GM23338 (cell line): ENCODE measurements at regions not wholly inside any gene's neighbourhood (a gene's known extent, or its start where the extent isn't known, plus 50 kb on each side); places are given as distances from the start of the nearest gene placed in this dataset.

ENCODE experiments used
- CREB1 ChIP-seq: fragments of 250-450 bp; sonication (Bioruptor Pico); IDR thresholded peaks from 2 replicates; pipeline ENCODE4 v1.5.0; 2020; ENCODE audit warnings: low read depth, mild to moderate bottlenecking, moderate library complexity
- EZH2 ChIP-seq: fragments of 200-600 bp; sonication (generic); IDR thresholded peaks from one replicate; pipeline ENCODE4 v1.8.0; 2017; ENCODE audit warnings: antibody characterized with exemption, mild to moderate bottlenecking, low read depth; ENCODE audit not compliant: unreplicated experiment
- JUNB ChIP-seq: IDR thresholded peaks from one replicate; pipeline ENCODE4 v1.6.1; 2016; ENCODE audit warnings: antibody characterized with exemption; ENCODE audit not compliant: unreplicated experiment
- NANOG ChIP-seq: IDR thresholded peaks from 2 replicates; pipeline ENCODE4 v1.6.1; 2016; ENCODE audit warnings: antibody characterized with exemption, borderline replicate concordance
- POLR2AphosphoS5 ChIP-seq: IDR thresholded peaks from 2 replicates; pipeline ENCODE4 v1.6.1; 2016; ENCODE audit warnings: antibody characterized with exemption, low read depth
- STAT1 ChIP-seq: IDR thresholded peaks from one replicate; pipeline ENCODE4 v1.6.1; 2016; ENCODE audit warnings: antibody characterized with exemption; ENCODE audit not compliant: unreplicated experiment
- TF ChIP-seq, protein P1 (sequence below): fragments of 250-450 bp; sonication (Bioruptor Pico); IDR thresholded peaks from 2 replicates; pipeline ENCODE4 v1.5.0; 2020; ENCODE audit warnings: mild to moderate bottlenecking, moderate library complexity
- TF ChIP-seq, protein P2 (sequence below), 2 experiments: fragments of 200-600 bp in 1 of 2; sonication (generic) in 1 of 2; conservative IDR thresholded peaks; 2 replicates each; pipeline versions ENCODE4 v1.5.1 to v1.6.1; 2016 to 2017; ENCODE audit warnings: antibody characterized with exemption in 2 of 2, low read depth in 2 of 2, mild to moderate bottlenecking in 2 of 2, moderate library complexity in 1 of 2

- TF ChIP-seq, protein P1, sequence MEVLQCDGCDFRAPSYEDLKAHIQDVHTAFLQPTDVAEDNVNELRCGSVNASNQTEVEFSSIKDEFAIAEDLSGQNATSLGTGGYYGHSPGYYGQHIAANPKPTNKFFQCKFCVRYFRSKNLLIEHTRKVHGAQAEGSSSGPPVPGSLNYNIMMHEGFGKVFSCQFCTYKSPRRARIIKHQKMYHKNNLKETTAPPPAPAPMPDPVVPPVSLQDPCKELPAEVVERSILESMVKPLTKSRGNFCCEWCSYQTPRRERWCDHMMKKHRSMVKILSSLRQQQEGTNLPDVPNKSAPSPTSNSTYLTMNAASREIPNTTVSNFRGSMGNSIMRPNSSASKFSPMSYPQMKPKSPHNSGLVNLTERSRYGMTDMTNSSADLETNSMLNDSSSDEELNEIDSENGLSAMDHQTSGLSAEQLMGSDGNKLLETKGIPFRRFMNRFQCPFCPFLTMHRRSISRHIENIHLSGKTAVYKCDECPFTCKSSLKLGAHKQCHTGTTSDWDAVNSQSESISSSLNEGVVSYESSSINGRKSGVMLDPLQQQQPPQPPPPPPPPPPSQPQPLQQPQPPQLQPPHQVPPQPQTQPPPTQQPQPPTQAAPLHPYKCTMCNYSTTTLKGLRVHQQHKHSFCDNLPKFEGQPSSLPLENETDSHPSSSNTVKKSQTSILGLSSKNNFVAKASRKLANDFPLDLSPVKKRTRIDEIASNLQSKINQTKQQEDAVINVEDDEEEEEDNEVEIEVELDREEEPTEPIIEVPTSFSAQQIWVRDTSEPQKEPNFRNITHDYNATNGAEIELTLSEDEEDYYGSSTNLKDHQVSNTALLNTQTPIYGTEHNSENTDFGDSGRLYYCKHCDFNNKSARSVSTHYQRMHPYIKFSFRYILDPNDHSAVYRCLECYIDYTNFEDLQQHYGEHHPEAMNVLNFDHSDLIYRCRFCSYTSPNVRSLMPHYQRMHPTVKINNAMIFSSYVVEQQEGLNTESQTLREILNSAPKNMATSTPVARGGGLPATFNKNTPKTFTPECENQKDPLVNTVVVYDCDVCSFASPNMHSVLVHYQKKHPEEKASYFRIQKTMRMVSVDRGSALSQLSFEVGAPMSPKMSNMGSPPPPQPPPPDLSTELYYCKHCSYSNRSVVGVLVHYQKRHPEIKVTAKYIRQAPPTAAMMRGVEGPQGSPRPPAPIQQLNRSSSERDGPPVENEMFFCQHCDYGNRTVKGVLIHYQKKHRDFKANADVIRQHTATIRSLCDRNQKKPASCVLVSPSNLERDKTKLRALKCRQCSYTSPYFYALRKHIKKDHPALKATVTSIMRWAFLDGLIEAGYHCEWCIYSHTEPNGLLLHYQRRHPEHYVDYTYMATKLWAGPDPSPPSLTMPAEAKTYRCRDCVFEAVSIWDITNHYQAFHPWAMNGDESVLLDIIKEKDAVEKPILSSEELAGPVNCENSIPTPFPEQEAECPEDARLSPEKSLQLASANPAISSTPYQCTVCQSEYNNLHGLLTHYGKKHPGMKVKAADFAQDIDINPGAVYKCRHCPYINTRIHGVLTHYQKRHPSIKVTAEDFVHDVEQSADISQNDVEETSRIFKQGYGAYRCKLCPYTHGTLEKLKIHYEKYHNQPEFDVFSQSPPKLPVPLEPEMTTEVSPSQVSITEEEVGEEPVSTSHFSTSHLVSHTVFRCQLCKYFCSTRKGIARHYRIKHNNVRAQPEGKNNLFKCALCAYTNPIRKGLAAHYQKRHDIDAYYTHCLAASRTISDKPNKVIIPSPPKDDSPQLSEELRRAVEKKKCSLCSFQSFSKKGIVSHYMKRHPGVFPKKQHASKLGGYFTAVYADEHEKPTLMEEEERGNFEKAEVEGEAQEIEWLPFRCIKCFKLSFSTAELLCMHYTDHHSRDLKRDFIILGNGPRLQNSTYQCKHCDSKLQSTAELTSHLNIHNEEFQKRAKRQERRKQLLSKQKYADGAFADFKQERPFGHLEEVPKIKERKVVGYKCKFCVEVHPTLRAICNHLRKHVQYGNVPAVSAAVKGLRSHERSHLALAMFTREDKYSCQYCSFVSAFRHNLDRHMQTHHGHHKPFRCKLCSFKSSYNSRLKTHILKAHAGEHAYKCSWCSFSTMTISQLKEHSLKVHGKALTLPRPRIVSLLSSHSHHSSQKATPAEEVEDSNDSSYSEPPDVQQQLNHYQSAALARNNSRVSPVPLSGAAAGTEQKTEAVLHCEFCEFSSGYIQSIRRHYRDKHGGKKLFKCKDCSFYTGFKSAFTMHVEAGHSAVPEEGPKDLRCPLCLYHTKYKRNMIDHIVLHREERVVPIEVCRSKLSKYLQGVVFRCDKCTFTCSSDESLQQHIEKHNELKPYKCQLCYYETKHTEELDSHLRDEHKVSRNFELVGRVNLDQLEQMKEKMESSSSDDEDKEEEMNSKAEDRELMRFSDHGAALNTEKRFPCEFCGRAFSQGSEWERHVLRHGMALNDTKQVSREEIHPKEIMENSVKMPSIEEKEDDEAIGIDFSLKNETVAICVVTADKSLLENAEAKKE (CRISPR knock-in tag), result no peak
- no peak for TF ChIP-seq EZH2
- TF ChIP-seq CREB1 (CRISPR knock-in tag), result no peak
- TF ChIP-seq, protein P2, sequence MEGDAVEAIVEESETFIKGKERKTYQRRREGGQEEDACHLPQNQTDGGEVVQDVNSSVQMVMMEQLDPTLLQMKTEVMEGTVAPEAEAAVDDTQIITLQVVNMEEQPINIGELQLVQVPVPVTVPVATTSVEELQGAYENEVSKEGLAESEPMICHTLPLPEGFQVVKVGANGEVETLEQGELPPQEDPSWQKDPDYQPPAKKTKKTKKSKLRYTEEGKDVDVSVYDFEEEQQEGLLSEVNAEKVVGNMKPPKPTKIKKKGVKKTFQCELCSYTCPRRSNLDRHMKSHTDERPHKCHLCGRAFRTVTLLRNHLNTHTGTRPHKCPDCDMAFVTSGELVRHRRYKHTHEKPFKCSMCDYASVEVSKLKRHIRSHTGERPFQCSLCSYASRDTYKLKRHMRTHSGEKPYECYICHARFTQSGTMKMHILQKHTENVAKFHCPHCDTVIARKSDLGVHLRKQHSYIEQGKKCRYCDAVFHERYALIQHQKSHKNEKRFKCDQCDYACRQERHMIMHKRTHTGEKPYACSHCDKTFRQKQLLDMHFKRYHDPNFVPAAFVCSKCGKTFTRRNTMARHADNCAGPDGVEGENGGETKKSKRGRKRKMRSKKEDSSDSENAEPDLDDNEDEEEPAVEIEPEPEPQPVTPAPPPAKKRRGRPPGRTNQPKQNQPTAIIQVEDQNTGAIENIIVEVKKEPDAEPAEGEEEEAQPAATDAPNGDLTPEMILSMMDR (conservative IDR thresholded peaks at IDR 0.05; ENCODE audit: low read depth in 2 of 2), result no peak
- no peak for TF ChIP-seq STAT1
- TF ChIP-seq NANOG, result no peak
- TF ChIP-seq POLR2AphosphoS5, result no peak
- no peak for TF ChIP-seq JUNB
Observed at GRCh38 chr11:122258446-122259194, 142.6 kb upstream of the BLID start (continued).
